ENCODE measurements at regions not wholly inside any gene's neighbourhood (a gene's known extent, or its start where the extent isn't known, plus 50 kb on each side); places are given as distances from the start of the nearest gene placed in this dataset.
"Not testable (repeated sequence)": the region's sequence is repeated elsewhere in the genome, so short reads cannot be mapped to it uniquely, and the experiment has no call there.

DNA sequence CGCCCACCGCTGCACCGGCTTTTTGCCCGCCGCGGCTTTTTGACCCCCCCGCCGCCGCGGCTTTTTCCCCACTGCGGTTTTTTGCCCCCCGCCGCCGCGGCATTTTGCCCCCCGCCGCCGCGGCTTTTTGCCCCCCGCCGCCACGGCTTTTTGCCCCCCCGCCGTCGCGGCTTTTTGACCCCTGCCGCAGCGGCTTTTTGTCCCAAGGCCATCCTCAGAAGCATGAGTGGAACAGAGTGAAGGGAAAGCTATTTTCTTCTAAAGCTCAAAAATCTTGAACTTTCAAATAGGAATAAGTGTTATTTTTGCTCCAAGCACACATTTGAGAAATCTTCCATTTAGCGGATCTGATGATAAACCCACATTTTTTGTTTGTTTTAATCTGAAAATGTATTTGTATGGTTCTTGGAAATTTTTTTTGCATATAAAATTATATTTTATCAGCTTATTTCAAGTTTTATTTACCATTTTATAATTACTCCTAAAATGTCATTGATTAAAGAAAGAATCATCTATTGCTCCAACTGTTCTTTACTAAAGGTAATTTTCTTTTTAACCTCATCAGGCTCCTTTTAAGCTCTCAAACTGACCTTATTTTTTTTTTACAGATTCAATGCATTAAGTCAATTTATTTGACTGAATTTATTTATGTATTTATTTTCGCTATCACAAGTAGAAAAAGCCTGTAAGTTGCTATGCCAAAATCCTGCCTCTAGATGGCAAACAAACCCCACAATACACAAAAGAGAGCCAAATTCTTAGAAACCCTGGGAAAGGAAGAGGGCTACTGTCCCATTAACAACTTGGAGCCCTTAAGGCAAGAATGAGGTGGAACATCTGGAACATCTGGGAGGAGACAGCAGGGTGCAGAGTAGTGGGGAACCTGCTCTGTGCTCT, 460.3 kb downstream of the ZNF33B start:
- DNase-seq = not testable (repeated sequence)

DNA sequence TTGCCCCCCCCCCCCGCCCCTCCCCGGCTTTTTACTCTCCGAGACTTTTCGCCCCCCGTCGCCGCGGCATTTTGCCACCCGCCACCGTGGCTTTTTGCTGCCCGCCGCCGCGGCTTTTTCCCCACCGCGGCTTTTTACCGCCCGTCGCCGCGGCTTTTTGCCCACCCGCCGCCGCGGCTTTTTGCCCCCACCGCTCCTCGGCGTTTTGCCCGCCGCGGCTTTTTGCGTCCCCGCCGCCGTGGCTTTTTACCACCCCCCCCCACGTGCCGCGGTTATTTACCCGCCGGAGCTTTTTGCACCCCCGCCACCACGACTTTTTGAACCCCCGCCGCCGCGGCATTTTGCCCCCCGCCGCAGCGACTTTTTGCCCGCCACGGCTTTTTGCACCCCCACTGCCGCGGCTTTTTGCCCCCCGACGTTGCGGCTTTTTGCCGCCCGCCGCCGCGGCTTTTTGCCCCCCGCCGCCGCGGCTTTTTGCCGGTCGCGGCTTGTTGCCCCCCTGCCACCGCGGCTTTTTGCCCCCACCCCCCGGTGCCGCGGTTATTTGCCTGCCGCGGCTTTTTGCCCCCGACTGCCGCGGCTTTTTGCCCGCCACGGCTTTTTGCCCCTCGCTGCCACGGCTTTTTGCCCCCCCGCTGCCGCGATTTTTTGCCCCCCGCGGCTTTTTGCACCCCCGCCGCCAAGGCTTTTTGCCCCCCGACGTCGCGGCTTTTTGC, 461.1 kb downstream of the ZNF33B start:
- no peak for DNase-seq

GRCh38 chr10:42150428-42151061, 487.8 kb downstream of the ZNF33B start:
- DNase-seq = no peak

DNA sequence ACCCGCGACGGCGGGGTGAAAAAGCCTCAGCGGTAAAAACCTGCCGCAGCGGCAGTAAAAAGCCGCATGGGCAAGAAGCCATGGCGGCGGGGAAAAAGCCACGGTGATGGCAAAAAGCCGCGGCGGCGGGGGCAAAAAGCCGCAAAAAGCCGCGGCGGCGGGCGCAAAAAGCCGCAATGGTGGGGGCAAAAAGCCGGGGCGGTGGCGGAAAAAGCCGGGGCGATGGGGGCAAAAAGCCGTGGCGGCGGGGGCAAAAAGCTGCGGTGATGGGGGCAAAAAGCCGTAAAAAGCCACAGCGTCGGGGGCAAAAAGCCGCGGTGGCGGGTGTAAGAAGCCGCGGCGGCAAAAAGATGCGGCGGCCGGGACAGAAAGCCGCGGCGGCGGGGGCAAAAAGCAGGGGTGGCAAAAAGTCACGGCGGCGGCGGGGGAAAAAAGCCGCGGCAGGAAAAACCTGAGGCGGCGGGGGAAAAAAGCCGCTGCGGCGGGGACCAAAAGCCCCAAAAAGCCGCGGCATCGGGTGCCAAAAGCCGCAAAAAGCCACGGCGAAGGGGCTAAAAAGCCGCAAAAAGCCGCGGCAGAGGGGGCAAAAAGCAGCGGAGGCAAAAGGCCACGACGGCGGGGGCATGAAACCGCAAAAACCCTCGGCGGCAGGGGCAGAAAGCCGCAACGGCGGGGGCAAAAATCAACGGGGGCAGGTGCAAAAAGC, 488.5 kb downstream of the ZNF33B start:
- no peak for DNase-seq

DNA sequence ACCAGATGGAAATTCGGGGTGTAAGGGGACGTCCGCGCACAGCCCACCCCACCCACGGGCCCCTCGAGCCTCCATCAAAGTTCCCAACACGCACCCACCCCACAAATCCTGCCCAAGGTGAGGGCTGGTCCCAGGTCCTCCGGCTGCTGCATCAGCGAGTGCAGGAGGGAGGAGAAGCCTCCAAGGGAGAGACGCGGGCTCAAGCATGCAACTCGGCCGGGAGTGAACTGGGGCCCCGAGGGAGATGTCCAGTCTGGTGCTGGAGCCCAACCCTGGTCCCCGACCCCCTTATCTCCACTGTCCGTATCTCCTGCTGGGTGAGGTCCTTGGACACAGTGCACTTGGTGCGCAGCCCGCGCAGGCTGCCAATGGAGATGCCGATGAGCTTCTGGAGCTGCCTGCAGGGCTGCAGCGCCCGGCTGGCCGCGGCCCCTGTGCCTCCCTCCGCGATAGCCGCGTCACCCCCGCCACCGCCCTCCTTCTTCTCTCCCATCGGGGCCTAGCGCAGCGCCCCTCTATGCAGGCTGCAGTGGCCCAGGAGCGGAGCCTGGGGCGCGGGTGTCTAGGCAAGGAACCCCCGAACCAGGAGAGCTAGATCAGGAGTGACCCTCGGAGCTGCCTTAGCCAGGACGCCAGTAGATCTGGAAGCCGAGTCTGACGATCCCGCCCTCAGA, 489.2 kb downstream of the ZNF33B start:
- DNase-seq = no peak

GRCh38 chr10:42146165-42146564, 492.2 kb downstream of the ZNF33B start:
- DNase-seq = not testable (repeated sequence)

DNA sequence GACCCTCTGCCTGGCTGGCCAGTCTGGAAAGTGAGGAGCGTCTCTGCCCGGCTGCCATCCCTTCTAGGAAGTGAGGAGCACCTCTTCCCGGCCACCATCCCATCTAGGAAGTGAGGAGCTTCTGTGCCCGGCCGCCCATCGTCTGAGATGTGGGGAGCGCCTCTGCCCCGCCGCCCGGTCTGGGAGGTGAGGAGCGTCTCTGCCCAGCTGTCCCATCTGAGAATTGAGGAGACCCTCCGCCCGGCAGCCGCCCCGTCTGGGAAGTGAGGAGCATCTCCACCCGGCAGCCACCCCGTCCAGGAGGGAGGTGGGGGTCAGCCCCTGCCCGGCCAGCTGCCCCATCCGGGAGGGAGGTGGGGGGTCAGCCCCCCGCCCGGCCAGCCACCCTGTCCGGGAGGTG, 500.3 kb downstream of the ZNF33B start:
- not testable (repeated sequence) for DNase-seq

DNA sequence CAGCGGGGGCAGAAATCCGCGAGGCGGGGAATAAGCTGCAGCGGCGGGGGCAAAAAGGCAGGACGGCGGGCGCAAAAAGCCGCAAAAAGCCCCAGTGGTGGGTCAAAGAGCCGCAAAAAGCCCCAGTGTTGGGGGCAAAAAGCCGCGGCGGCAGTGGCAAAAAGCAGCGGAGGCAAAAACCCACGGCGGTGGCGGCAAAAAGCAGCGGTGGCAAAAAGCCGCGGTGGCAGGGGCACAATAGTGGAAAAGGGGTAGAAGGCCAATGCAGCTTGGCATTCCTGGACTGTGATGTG, 525.3 kb downstream of the ZNF33B start:
- no peak for DNase-seq

- no peak for DNase-seq
Observed at GRCh38 chr10:42112331-42113157, 525.8 kb downstream of the ZNF33B start.

GRCh38 chr10:42111661-42112330, 526.6 kb downstream of the ZNF33B start:
- no peak for DNase-seq

- DNase-seq = no peak
Observed at GRCh38 chr10:42111076-42111475, 527.3 kb downstream of the ZNF33B start.

All from NCI-H1105 (cell line).